GM23338 (cell line): ENCODE measurements at regions not wholly inside any gene's neighbourhood (a gene's known extent, or its start where the extent isn't known, plus 50 kb on each side); places are given as distances from the start of the nearest gene placed in this dataset.

ENCODE experiments used
- ATAC-seq: fragments of 200-7000 bp; cut with Tn5 transposase; 3 replicates; pipeline ENCODE4 v1.9.1; 2020
- DNase-seq: peaks from one replicate; pipeline ENCODE4 v3.0.0-alpha.2; 2015; ENCODE audit warnings: low spot score
- H2AFZ ChIP-seq: fragments of 200-600 bp; sonication (generic); 2 replicates; pipeline ENCODE4 v1.8.0; 2016; ENCODE audit warnings: antibody characterized with exemption, mild to moderate bottlenecking, moderate library complexity
- H3F3A ChIP-seq: fragments of 200-600 bp; sonication (generic); replicated peaks from 2 replicates; pipeline ENCODE4 v1.8.0; 2017; ENCODE audit warnings: antibody characterized with exemption, mixed run types, low read depth
- H3K27ac ChIP-seq: fragments of 200-600 bp; sonication (generic); 2 replicates; pipeline ENCODE4 v1.6.1; 2016; ENCODE audit warnings: low read depth
- H3K27me3 ChIP-seq: fragments of 200-600 bp; sonication (generic); 2 replicates; pipeline ENCODE4 v1.8.0; 2016; ENCODE audit warnings: mild to moderate bottlenecking, mixed run types, moderate library complexity; ENCODE audit not compliant: insufficient read depth
- H3K36me3 ChIP-seq: fragments of 200-600 bp; sonication (generic); 2 replicates; pipeline ENCODE4 v1.8.0; 2016; ENCODE audit warnings: mild to moderate bottlenecking; ENCODE audit not compliant: insufficient read depth
- H3K4me1 ChIP-seq: fragments of 200-600 bp; sonication (generic); 2 replicates; pipeline ENCODE4 v1.8.0; 2016; ENCODE audit warnings: mild to moderate bottlenecking, moderate library complexity; ENCODE audit not compliant: insufficient read depth
- H3K4me2 ChIP-seq: fragments of 200-600 bp; sonication (generic); 2 replicates; pipeline ENCODE4 v1.7.1; 2017; ENCODE audit warnings: mixed run types
- H3K4me3 ChIP-seq: fragments of 200-600 bp; sonication (generic); 2 replicates; pipeline ENCODE4 v1.6.1; 2016; ENCODE audit warnings: mixed run types
- H3K79me2 ChIP-seq: fragments of 200-600 bp; sonication (generic); replicated peaks from 2 replicates; pipeline ENCODE4 v1.8.0; 2017; ENCODE audit warnings: mild to moderate bottlenecking; ENCODE audit not compliant: insufficient read depth
- H3K9me2 ChIP-seq: fragments of 200-600 bp; sonication (generic); 2 replicates; pipeline ENCODE4 v1.8.0; 2017; ENCODE audit not compliant: insufficient read depth
- H4K20me1 ChIP-seq: fragments of 200-600 bp; sonication (generic); replicated peaks from 2 replicates; pipeline ENCODE4 v1.8.0; 2017; ENCODE audit warnings: mild to moderate bottlenecking; ENCODE audit not compliant: insufficient read depth
- H3K27ac Mint-ChIP-seq: 2 replicates; pipeline ENCODE4 v1.8.0; 2020; ENCODE audit warnings: inconsistent platforms, mild to moderate bottlenecking, moderate library complexity, mixed read lengths
- H3K27me3 Mint-ChIP-seq: 3 replicates; pipeline ENCODE4 v1.8.0; 2022; ENCODE audit warnings: low read depth, mild to moderate bottlenecking, moderate library complexity, mixed read lengths, inconsistent platforms; ENCODE audit not compliant: insufficient read depth, poor library complexity
- H3K36me3 Mint-ChIP-seq: 3 replicates; pipeline ENCODE4 v1.8.0; 2021; ENCODE audit warnings: low read depth, mild to moderate bottlenecking, inconsistent platforms, moderate library complexity, mixed read lengths
- H3K4me1 Mint-ChIP-seq: 3 replicates; pipeline ENCODE4 v1.8.0; 2020; ENCODE audit warnings: mild to moderate bottlenecking, inconsistent platforms, mixed read lengths
- H3K4me3 Mint-ChIP-seq: 3 replicates; pipeline ENCODE4 v1.8.0; 2021; ENCODE audit warnings: moderate library complexity, mild to moderate bottlenecking, inconsistent platforms, mixed read lengths
- H3K9me3 Mint-ChIP-seq: 3 replicates; pipeline ENCODE4 v1.8.0; 2020; ENCODE audit warnings: moderate library complexity, mild to moderate bottlenecking, inconsistent platforms, mixed read lengths
- CREB1 ChIP-seq: fragments of 250-450 bp; sonication (Bioruptor Pico); IDR thresholded peaks from 2 replicates; pipeline ENCODE4 v1.5.0; 2020; ENCODE audit warnings: low read depth, mild to moderate bottlenecking, moderate library complexity
- CTCF ChIP-seq, 2 experiments: fragments of 200-600 bp in 1 of 2; sonication (generic) in 1 of 2; conservative IDR thresholded peaks; 2 replicates each; pipeline versions ENCODE4 v1.5.1 to v1.6.1; 2016 to 2017; ENCODE audit warnings: antibody characterized with exemption in 2 of 2, low read depth in 2 of 2, mild to moderate bottlenecking in 2 of 2, moderate library complexity in 1 of 2
- NANOG ChIP-seq: IDR thresholded peaks from 2 replicates; pipeline ENCODE4 v1.6.1; 2016; ENCODE audit warnings: antibody characterized with exemption, borderline replicate concordance
- ZNF331 ChIP-seq: fragments of 250-450 bp; sonication (Bioruptor Pico); IDR thresholded peaks from 2 replicates; pipeline ENCODE4 v1.5.0; 2020; ENCODE audit warnings: low read depth, mild to moderate bottlenecking, moderate library complexity
- ZNF462 ChIP-seq: fragments of 250-450 bp; sonication (Bioruptor Pico); IDR thresholded peaks from 2 replicates; pipeline ENCODE4 v1.5.0; 2020; ENCODE audit warnings: mild to moderate bottlenecking, moderate library complexity

- DNase-seq (peak; percentile 22), ATAC-seq (no peak)
- peaks cover 10% of the 10 kb centered on the region for H3K4me1 ChIP-seq
- H3K36me3 ChIP-seq = no peaks in the 10 kb centered on the region
- TF ChIP-seq CTCF (conservative IDR thresholded peaks at IDR 0.05; ENCODE audit: low read depth in 2 of 2) (no peak), ZNF331 (CRISPR knock-in tag) (no peak), ZNF462 (CRISPR knock-in tag) (no peak), CREB1 (CRISPR knock-in tag) (no peak), NANOG (peak; percentile 5; the same call in 1 of the 2 replicates)
- Mint-ChIP-seq H3K4me3 (no peak overlapping the region), H3K36me3 (no peaks in the 10 kb centered on the region), H3K9me3 (peaks cover 2% of the 10 kb centered on the region; the same call in 1 of the 3 replicates), H3K27ac (no peak overlapping the region), H3K4me1 (peaks cover 13% of the 10 kb centered on the region), H3K27me3 (peaks cover 3% of the 10 kb centered on the region)
- no peaks in the 10 kb centered on the region for H3K9me2 ChIP-seq
- no peak overlapping the region for H3K4me2 ChIP-seq
- no peaks in the 10 kb centered on the region for H3K79me2 ChIP-seq
- peak overlapping the region; percentile 16; the same call in 1 of the 2 replicates for H3K27ac ChIP-seq
- no peak overlapping the region for H3K4me3 ChIP-seq
- H2AFZ ChIP-seq = no peak overlapping the region
- H3K27me3 ChIP-seq = no peaks in the 10 kb centered on the region
- H3F3A ChIP-seq = no peaks in the 10 kb centered on the region
- H4K20me1 ChIP-seq = no peaks in the 10 kb centered on the region
Measured at GRCh38 chr5:125134216-125135081, 388.0 kb upstream of the ZNF608 start.
